ENCODE measurements at regions not wholly inside any gene's neighbourhood (a gene's known extent, or its start where the extent isn't known, plus 50 kb on each side); places are given as distances from the start of the nearest gene placed in this dataset.

DNA sequence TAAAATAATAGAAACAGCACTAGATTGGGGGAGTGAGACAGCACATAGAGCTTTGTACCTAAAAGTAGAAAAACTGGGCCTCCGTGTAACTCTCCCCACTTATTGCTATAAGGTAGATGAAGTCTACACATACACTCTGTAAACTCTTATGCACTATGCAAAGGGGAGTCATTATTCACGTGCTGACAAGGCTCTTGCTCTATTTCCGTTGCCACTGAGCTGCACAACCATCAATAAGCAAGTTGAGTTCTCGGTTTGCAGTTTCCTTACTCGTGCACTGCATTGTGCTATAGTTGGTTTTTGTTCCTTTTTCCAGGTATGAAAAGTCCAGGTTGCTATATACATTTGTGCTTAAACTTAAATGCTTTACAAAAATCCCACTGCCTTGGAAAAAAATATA is 294.0 kb upstream of the DACH1 start:
- no peak for TF ChIP-seq CTCF (IDR thresholded peaks at IDR 0.05)
- no peak for TF ChIP-seq POLR2A (IDR thresholded peaks at IDR 0.05)
- no peak for TF ChIP-seq POLR2AphosphoS5 (IDR thresholded peaks at IDR 0.05)
- peaks cover 0 to 4% of the 10 kb centered on the region in 2 donors for H3K4me1 ChIP-seq
- intact Hi-C loops (cut with DNase I; ENCODE audit: low total_unique reads) = no loop called here

DNA sequence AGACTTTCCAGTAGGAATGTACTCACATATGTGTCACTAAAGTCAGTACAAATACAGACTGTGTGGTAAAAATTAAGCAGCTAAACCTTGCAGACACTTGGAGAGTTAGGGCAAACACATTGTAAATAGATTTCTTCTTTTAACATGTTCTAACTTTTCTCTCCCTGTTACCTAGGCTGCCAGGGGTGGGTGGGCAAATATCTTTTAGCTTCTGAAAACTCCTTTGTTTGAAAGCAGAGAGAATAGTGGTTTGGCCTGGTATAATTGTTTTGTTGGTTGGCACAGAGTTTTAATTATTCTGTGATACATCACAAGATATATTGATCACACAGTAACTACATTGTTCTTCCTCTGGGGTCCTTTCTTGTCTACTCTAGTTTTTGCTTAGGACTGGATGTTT is 289.8 kb upstream of the DACH1 start:
- Histone ChIP-seq H3K27me3 (no peaks in the 10 kb centered on the region), H3K27ac (no peak overlapping the region), H3K4me3 (no peak overlapping the region), H3K36me3 (no peaks in the 10 kb centered on the region), H3K4me1 (peaks cover 0 to 4% of the 10 kb centered on the region in 2 donors), H3K9me3 (no peaks in the 10 kb centered on the region)
- intact Hi-C loops (cut with DNase I; ENCODE audit: low total_unique reads) = no loop called here
- no peak for TF ChIP-seq CTCF (IDR thresholded peaks at IDR 0.05)
- no peak for TF ChIP-seq POLR2AphosphoS5 (IDR thresholded peaks at IDR 0.05)
- no peak for TF ChIP-seq POLR2A (IDR thresholded peaks at IDR 0.05)
- DNase-seq (ENCODE audit: low spot score in 2 of 2) = no peak

More for the DNA sequence above, 294.0 kb upstream of the DACH1 start:
- H3K36me3 ChIP-seq = no peaks in the 10 kb centered on the region
- no peak overlapping the region for H3K27ac ChIP-seq
- no peaks in the 10 kb centered on the region for H3K9me3 ChIP-seq
- no peak for DNase-seq (ENCODE audit: low spot score in 2 of 2)
- no peak overlapping the region for H3K4me3 ChIP-seq
- no peaks in the 10 kb centered on the region for H3K27me3 ChIP-seq

DNA sequence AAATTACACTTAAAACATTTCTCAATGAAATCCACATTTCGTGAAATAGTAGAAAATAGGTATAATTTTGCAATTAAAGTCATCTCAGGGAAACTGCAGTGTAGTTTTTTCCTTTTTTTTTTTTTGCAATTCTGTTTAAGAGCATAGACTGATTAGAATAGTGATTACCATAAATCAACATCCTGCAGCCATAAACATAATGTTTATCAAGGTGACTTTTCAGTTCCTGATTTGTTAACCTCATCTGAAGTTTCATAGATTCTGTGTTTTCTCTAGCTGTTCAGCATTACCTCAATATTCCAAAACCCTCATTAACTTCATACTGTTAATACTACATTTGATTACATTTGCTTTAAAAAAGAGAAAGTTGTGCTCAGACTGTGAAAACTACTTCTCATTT is 286.3 kb upstream of the DACH1 start:
- intact Hi-C loops (cut with DNase I; ENCODE audit: low total_unique reads) = no loop called here
- no peak overlapping the region for H3K4me3 ChIP-seq
- no peaks in the 10 kb centered on the region for H3K9me3 ChIP-seq
- peaks cover 0 to 4% of the 10 kb centered on the region in 2 donors for H3K4me1 ChIP-seq
- no peak overlapping the region for H3K27ac ChIP-seq
- no peaks in the 10 kb centered on the region for H3K36me3 ChIP-seq
- H3K27me3 ChIP-seq = no peaks in the 10 kb centered on the region
- no peak for DNase-seq (ENCODE audit: low spot score in 2 of 2)
- TF ChIP-seq POLR2A (IDR thresholded peaks at IDR 0.05) = no peak
- TF ChIP-seq CTCF (IDR thresholded peaks at IDR 0.05) = no peak
- no peak for TF ChIP-seq POLR2AphosphoS5 (IDR thresholded peaks at IDR 0.05)

- no peaks in the 10 kb centered on the region for H3K4me1 ChIP-seq
- H3K36me3 ChIP-seq = no peaks in the 10 kb centered on the region
- no peaks in the 10 kb centered on the region for H3K9me3 ChIP-seq
- no peak overlapping the region for H3K4me3 ChIP-seq
- DNase-seq (ENCODE audit: low spot score in 2 of 2) = no peak
- TF ChIP-seq POLR2A (IDR thresholded peaks at IDR 0.05) = no peak
- TF ChIP-seq POLR2AphosphoS5 (IDR thresholded peaks at IDR 0.05) = no peak
- no peak for TF ChIP-seq CTCF (IDR thresholded peaks at IDR 0.05)
- intact Hi-C loops (cut with DNase I; ENCODE audit: low total_unique reads) = no loop called here
- H3K27ac ChIP-seq = no peak overlapping the region
- no peaks in the 10 kb centered on the region for H3K27me3 ChIP-seq
These were observed 284.2 kb upstream of the DACH1 start for GRCh38 chr13:72151241-72151640.

- intact Hi-C loops (cut with DNase I; ENCODE audit: low total_unique reads) = no loop called here
- Histone ChIP-seq H3K27ac (no peak overlapping the region), H3K4me3 (no peak overlapping the region), H3K9me3 (no peaks in the 10 kb centered on the region), H3K27me3 (no peaks in the 10 kb centered on the region), H3K4me1 (no peaks in the 10 kb centered on the region), H3K36me3 (no peaks in the 10 kb centered on the region)
- no peak for DNase-seq (ENCODE audit: low spot score in 2 of 2)
- TF ChIP-seq POLR2A (IDR thresholded peaks at IDR 0.05) (no peak), CTCF (IDR thresholded peaks at IDR 0.05) (no peak), POLR2AphosphoS5 (IDR thresholded peaks at IDR 0.05) (no peak)
These were observed 283.5 kb upstream of the DACH1 start for GRCh38 chr13:72150502-72150901.
